NB4 (cell line): ENCODE measurements at regions not wholly inside any gene's neighbourhood (a gene's known extent, or its start where the extent isn't known, plus 50 kb on each side); places are given as distances from the start of the nearest gene placed in this dataset.

ENCODE experiments used
- POLR2A ChIP-seq: IDR thresholded peaks from 2 replicates; pipeline ENCODE4 v1.6.1; 2011; ENCODE audit warnings: mild to moderate bottlenecking; ENCODE audit not compliant: insufficient read length; ENCODE audit errors: extremely low read depth
- TF ChIP-seq, protein P1 (sequence below): IDR thresholded peaks from one replicate; pipeline ENCODE4 v1.5.1; 2012; ENCODE audit warnings: low read depth, low read length
- TF ChIP-seq, protein P2 (sequence below): IDR thresholded peaks from 2 replicates; pipeline ENCODE4 v1.6.1; 2011; ENCODE audit warnings: low read depth, low read length

DNA sequence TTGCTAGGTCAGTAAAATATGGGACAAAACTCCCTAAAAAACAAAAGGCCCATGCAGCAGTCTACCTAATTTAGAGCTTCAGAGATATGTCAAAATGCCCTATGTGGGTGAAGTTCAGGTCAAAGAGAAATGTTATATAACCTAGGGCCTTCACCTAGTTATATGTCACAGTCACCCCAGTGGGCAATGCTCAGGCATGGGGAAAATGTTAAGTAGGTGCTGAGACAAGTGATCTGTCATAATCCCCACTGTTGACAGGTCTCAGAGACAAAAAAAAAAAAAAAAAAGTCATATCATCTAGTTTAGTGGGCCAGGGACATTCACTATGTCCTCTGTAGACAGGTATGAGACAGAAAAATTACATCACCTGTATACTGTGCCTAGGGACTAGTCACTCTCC lies 128.6 kb upstream of the ZNF91 start:
- TF ChIP-seq, protein P1, sequence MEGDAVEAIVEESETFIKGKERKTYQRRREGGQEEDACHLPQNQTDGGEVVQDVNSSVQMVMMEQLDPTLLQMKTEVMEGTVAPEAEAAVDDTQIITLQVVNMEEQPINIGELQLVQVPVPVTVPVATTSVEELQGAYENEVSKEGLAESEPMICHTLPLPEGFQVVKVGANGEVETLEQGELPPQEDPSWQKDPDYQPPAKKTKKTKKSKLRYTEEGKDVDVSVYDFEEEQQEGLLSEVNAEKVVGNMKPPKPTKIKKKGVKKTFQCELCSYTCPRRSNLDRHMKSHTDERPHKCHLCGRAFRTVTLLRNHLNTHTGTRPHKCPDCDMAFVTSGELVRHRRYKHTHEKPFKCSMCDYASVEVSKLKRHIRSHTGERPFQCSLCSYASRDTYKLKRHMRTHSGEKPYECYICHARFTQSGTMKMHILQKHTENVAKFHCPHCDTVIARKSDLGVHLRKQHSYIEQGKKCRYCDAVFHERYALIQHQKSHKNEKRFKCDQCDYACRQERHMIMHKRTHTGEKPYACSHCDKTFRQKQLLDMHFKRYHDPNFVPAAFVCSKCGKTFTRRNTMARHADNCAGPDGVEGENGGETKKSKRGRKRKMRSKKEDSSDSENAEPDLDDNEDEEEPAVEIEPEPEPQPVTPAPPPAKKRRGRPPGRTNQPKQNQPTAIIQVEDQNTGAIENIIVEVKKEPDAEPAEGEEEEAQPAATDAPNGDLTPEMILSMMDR = no peak
- TF ChIP-seq, protein P2, sequence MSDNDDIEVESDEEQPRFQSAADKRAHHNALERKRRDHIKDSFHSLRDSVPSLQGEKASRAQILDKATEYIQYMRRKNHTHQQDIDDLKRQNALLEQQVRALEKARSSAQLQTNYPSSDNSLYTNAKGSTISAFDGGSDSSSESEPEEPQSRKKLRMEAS = no peak
- TF ChIP-seq POLR2A = no peak
